Tibial nerve (tissue), 4 donors: ENCODE measurements at regions not wholly inside any gene's neighbourhood (a gene's known extent, or its start where the extent isn't known, plus 50 kb on each side); places are given as distances from the start of the nearest gene placed in this dataset.

Experiments used
- CTCF ChIP-seq, 5 experiments: fragments of 200-600 bp in 3 of 5; fragments of 450-650 bp in 2 of 5; sonication (generic) in 3 of 5; IDR thresholded peaks; one replicate each; pipeline ENCODE4 v1.5.1; 2016 to 2019; ENCODE audit warnings: antibody characterized with exemption in 5 of 5, mild to moderate bottlenecking in 3 of 5, moderate library complexity in 2 of 5
- EP300 ChIP-seq, 2 donors: sonication (generic); formaldehyde crosslinking; IDR thresholded peaks; one replicate each; pipeline ENCODE4 v1.6.1; 2017; ENCODE audit warnings: antibody characterized with exemption in 2 of 2, mild to moderate bottlenecking in 1 of 2

- no peak for TF ChIP-seq CTCF (IDR thresholded peaks at IDR 0.05)
- no peak for TF ChIP-seq EP300 (IDR thresholded peaks at IDR 0.05)
Observed at GRCh38 chr7:34493752-34494151, 164.3 kb upstream of the NPSR1 start.
